WTC11 (cell line): ENCODE measurements at regions not wholly inside any gene's neighbourhood (a gene's known extent, or its start where the extent isn't known, plus 50 kb on each side); places are given as distances from the start of the nearest gene placed in this dataset.

Experiments used
- CBFB ChIP-seq: sonication (generic); formaldehyde crosslinking; IDR thresholded peaks from 2 replicates; pipeline ENCODE4 v1.8.1; 2022; ENCODE audit warnings: mild to moderate bottlenecking, low read depth, missing genetic modification reagents
- JUN ChIP-seq: sonication (generic); formaldehyde crosslinking; IDR thresholded peaks from 2 replicates; pipeline ENCODE4 v1.8.0; 2023; ENCODE audit warnings: mild to moderate bottlenecking, missing genetic modification reagents
- MYBL2 ChIP-seq: sonication (generic); formaldehyde crosslinking; IDR thresholded peaks from 2 replicates; pipeline ENCODE4 v1.8.1; 2023; ENCODE audit warnings: mild to moderate bottlenecking, moderate library complexity, missing genetic modification reagents
- NFYB ChIP-seq: sonication (generic); formaldehyde crosslinking; conservative IDR thresholded peaks from 2 replicates; pipeline ENCODE4 v1.8.0; 2022; ENCODE audit warnings: low read depth, missing genetic modification reagents
- TEAD4 ChIP-seq: sonication (generic); formaldehyde crosslinking; IDR thresholded peaks from 2 replicates; pipeline ENCODE4 v1.8.0; 2022; ENCODE audit warnings: mild to moderate bottlenecking, missing genetic modification reagents
- TP53 ChIP-seq: sonication (generic); formaldehyde crosslinking; IDR thresholded peaks from 2 replicates; pipeline ENCODE4 v1.8.1; 2023; ENCODE audit warnings: mild to moderate bottlenecking, missing genetic modification reagents
- ZNF232 ChIP-seq: sonication (generic); formaldehyde crosslinking; IDR thresholded peaks from 2 replicates; pipeline ENCODE4 v1.8.0; 2022; ENCODE audit warnings: mild to moderate bottlenecking, missing genetic modification reagents
- TF ChIP-seq, protein P1 (sequence below): fragments of 250-450 bp; sonication (Bioruptor Pico); IDR thresholded peaks from 2 replicates; pipeline ENCODE4 v1.9.0; 2021; ENCODE audit warnings: moderate library complexity, mild to moderate bottlenecking, inconsistent platforms, borderline replicate concordance
- TF ChIP-seq, protein P2 (sequence below): sonication (generic); formaldehyde crosslinking; IDR thresholded peaks from 2 replicates; pipeline ENCODE4 v1.8.0; 2022; ENCODE audit warnings: mild to moderate bottlenecking, missing genetic modification reagents
- TF ChIP-seq, protein P3 (sequence below): fragments of 200-600 bp; IDR thresholded peaks from 2 replicates; pipeline ENCODE4 v1.8.0; 2022; ENCODE audit warnings: antibody characterized with exemption
- TF ChIP-seq, protein P4 (sequence below): sonication (generic); formaldehyde crosslinking; IDR thresholded peaks from 2 replicates; pipeline ENCODE4 v1.8.1; 2023; ENCODE audit warnings: mild to moderate bottlenecking, missing genetic modification reagents, moderate library complexity
- TF ChIP-seq, protein P5 (sequence below): sonication (generic); formaldehyde crosslinking; IDR thresholded peaks from 2 replicates; pipeline ENCODE4 v1.8.1; 2023; ENCODE audit warnings: mild to moderate bottlenecking, missing genetic modification reagents, moderate library complexity
- TF ChIP-seq, protein P6 (sequence below): sonication (generic); formaldehyde crosslinking; IDR thresholded peaks from 2 replicates; pipeline ENCODE4 v1.8.0; 2023; ENCODE audit warnings: missing genetic modification reagents

DNA sequence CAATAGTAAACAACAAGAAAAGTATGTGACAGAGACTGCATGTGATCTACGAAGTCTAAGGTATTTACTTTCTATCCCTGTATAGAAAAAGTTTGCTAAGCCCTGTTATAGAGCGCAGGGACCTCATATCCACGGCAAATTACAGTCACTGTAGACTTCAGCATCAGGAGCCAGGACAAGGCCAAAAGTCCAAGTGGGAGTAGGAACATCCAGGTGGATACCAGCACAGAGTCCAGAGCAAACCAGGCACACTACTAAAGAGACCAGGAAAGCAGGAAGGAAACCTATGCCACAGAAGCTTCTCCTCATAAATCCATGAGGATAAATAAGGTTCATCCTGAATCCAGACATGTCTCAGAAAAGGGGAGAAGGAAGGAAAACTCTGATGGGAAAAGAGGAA lies 342.2 kb upstream of the HTR2A start:
- TF ChIP-seq, protein P1, sequence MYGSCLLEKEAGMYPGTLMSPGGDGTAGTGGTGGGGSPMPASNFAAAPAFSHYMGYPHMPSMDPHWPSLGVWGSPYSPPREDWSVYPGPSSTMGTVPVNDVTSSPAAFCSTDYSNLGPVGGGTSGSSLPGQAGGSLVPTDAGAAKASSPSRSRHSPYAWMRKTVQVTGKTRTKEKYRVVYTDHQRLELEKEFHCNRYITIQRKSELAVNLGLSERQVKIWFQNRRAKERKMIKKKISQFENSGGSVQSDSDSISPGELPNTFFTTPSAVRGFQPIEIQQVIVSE = no peak
- TF ChIP-seq TP53 = no peak
- TF ChIP-seq, protein P2, sequence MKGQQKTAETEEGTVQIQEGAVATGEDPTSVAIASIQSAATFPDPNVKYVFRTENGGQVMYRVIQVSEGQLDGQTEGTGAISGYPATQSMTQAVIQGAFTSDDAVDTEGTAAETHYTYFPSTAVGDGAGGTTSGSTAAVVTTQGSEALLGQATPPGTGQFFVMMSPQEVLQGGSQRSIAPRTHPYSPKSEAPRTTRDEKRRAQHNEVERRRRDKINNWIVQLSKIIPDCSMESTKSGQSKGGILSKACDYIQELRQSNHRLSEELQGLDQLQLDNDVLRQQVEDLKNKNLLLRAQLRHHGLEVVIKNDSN (CRISPR knock-in tag) = no peak
- TF ChIP-seq MYBL2 (CRISPR knock-in tag) = no peak
- TF ChIP-seq, protein P3, sequence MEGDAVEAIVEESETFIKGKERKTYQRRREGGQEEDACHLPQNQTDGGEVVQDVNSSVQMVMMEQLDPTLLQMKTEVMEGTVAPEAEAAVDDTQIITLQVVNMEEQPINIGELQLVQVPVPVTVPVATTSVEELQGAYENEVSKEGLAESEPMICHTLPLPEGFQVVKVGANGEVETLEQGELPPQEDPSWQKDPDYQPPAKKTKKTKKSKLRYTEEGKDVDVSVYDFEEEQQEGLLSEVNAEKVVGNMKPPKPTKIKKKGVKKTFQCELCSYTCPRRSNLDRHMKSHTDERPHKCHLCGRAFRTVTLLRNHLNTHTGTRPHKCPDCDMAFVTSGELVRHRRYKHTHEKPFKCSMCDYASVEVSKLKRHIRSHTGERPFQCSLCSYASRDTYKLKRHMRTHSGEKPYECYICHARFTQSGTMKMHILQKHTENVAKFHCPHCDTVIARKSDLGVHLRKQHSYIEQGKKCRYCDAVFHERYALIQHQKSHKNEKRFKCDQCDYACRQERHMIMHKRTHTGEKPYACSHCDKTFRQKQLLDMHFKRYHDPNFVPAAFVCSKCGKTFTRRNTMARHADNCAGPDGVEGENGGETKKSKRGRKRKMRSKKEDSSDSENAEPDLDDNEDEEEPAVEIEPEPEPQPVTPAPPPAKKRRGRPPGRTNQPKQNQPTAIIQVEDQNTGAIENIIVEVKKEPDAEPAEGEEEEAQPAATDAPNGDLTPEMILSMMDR = no peak
- TF ChIP-seq TEAD4 (CRISPR knock-in tag) = no peak
- TF ChIP-seq, protein P4, sequence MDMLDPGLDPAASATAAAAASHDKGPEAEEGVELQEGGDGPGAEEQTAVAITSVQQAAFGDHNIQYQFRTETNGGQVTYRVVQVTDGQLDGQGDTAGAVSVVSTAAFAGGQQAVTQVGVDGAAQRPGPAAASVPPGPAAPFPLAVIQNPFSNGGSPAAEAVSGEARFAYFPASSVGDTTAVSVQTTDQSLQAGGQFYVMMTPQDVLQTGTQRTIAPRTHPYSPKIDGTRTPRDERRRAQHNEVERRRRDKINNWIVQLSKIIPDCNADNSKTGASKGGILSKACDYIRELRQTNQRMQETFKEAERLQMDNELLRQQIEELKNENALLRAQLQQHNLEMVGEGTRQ (CRISPR knock-in tag) = no peak
- TF ChIP-seq, protein P5, sequence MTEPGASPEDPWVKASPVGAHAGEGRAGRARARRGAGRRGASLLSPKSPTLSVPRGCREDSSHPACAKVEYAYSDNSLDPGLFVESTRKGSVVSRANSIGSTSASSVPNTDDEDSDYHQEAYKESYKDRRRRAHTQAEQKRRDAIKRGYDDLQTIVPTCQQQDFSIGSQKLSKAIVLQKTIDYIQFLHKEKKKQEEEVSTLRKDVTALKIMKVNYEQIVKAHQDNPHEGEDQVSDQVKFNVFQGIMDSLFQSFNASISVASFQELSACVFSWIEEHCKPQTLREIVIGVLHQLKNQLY (CRISPR knock-in tag) = no peak
- no peak for TF ChIP-seq NFYB (CRISPR knock-in tag)
- TF ChIP-seq JUN (CRISPR knock-in tag) = no peak
- TF ChIP-seq ZNF232 (CRISPR knock-in tag) = no peak
- TF ChIP-seq, protein P6, sequence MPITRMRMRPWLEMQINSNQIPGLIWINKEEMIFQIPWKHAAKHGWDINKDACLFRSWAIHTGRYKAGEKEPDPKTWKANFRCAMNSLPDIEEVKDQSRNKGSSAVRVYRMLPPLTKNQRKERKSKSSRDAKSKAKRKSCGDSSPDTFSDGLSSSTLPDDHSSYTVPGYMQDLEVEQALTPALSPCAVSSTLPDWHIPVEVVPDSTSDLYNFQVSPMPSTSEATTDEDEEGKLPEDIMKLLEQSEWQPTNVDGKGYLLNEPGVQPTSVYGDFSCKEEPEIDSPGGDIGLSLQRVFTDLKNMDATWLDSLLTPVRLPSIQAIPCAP (CRISPR knock-in tag) = no peak
- no peak for TF ChIP-seq CBFB
